Gastrocnemius medialis (tissue), 4 donors: ENCODE measurements at regions not wholly inside any gene's neighbourhood (a gene's known extent, or its start where the extent isn't known, plus 50 kb on each side); places are given as distances from the start of the nearest gene placed in this dataset.

Experiments used
- CTCF ChIP-seq, 5 experiments: fragments of 450-650 bp in 3 of 5; fragments of 200-600 bp in 2 of 5; sonication (generic) in 2 of 5; IDR thresholded peaks in 4 of 5; conservative IDR thresholded peaks in 1 of 5; 1 replicate in 4 of 5; 2 replicates in 1 of 5; pipeline ENCODE4 v1.5.1; 2016 to 2019; ENCODE audit warnings: antibody characterized with exemption in 5 of 5, mild to moderate bottlenecking in 3 of 5, moderate library complexity in 3 of 5
- POLR2A ChIP-seq, 2 donors: fragments of 450-650 bp; IDR thresholded peaks; one replicate each; pipeline ENCODE4 v1.6.1; 2017; ENCODE audit warnings: antibody characterized with exemption in 2 of 2, mild to moderate bottlenecking in 2 of 2, moderate library complexity in 2 of 2

- no peak for TF ChIP-seq POLR2A (IDR thresholded peaks at IDR 0.05)
- no peak for TF ChIP-seq CTCF (IDR thresholded peaks at IDR 0.05 in 4 of 5, conservative IDR thresholded peaks at IDR 0.05 in 1 of 5)
Measured at GRCh38 chr1:55552636-55553035, 337.5 kb upstream of the USP24 start.
